Upper lobe of left lung (tissue), 4 donors: ENCODE measurements at regions not wholly inside any gene's neighbourhood (a gene's known extent, or its start where the extent isn't known, plus 50 kb on each side); places are given as distances from the start of the nearest gene placed in this dataset.

Source experiments
- CTCF ChIP-seq, 6 experiments: fragments of 450-650 bp in 4 of 6; fragments of 200-600 bp in 2 of 6; sonication (generic) in 2 of 6; IDR thresholded peaks; one replicate each; pipeline ENCODE4 v1.5.1; 2016 to 2019; ENCODE audit warnings: antibody characterized with exemption in 6 of 6
- POLR2A ChIP-seq, 4 donors: fragments of 450-650 bp; IDR thresholded peaks; one replicate each; pipeline ENCODE4 v1.5.1; 2016 to 2017; ENCODE audit warnings: antibody characterized with exemption in 4 of 4, mild to moderate bottlenecking in 2 of 4
- POLR2AphosphoS5 ChIP-seq, 2 donors: sonication (generic); formaldehyde crosslinking; IDR thresholded peaks; one replicate each; pipeline ENCODE4 v1.5.1; 2017; ENCODE audit warnings: antibody characterized with exemption in 2 of 2

DNA sequence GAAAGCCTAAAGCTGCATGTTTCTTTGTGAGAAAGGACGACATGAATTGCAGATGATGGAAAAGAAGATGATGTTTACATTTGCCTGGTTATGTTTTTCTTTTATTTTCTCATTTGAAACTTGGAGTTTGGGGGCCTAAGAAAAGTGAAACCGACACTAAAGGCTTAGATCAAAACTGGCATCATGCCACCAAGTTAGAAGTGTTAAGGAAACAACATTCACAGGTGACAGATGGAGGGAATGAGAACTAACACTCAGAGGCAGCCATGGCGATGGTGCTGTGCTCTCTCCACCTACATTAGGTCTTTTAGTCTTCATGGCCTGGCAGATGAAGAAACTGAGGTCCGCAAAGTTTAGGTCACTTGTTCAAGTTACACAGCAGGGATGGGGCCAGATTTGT lies 923.6 kb downstream of the TUSC7 start:
- TF ChIP-seq CTCF (IDR thresholded peaks at IDR 0.05) (no peak), POLR2A (IDR thresholded peaks at IDR 0.05) (no peak), POLR2AphosphoS5 (IDR thresholded peaks at IDR 0.05) (no peak)
